ENCODE measurements at regions not wholly inside any gene's neighbourhood (a gene's known extent, or its start where the extent isn't known, plus 50 kb on each side); places are given as distances from the start of the nearest gene placed in this dataset.

GRCh38 chr14:85124631-85125290 is 405.2 kb upstream of the FLRT2 start:
- TF ChIP-seq REST (IDR thresholded peaks at IDR 0.05; ENCODE audit: insufficient read depth in 1 of 2, low read depth in 2 of 2, low read length in 2 of 2) (no peak), TAF1 (IDR thresholded peaks at IDR 0.05; ENCODE audit: borderline replicate concordance, insufficient read depth, low read length) (no peak)
